HCT116 (cell line): ENCODE measurements at regions not wholly inside any gene's neighbourhood (a gene's known extent, or its start where the extent isn't known, plus 50 kb on each side); places are given as distances from the start of the nearest gene placed in this dataset.

Experiments used
- ATAC-seq: fragments of 200-7000 bp; cut with Tn5 transposase; 2 replicates; pipeline ENCODE4 v1.9.1; 2020; ENCODE audit warnings: mild to moderate bottlenecking, moderate library complexity
- BruUV-seq: library from RNA; stranded (reverse); fragments of 400-500 nt; replicated peaks from 2 replicates; lab custom pipeline; 2021; lab: Mats Ljungman, UMichigan
- CTCF ChIA-PET: fragments of 300-600 bp; sonication (Branson Sonifier 250); formaldehyde crosslinking; loops from one replicate; lab custom pipeline; 2021; ENCODE audit warnings: antibody characterized with exemption; lab: Charles Lee
- POLR2A ChIA-PET: fragments of 300-600, 350-600 bp; sonication (Branson Sonifier 250); formaldehyde crosslinking; loops from one replicate; lab custom pipeline; 2021; ENCODE audit warnings: antibody characterized with exemption; lab: Charles Lee
- RAD21 ChIA-PET, 2 experiments: fragments of 300-600 bp; sonication (Branson Sonifier 250); formaldehyde crosslinking; loops; one replicate each; lab custom pipeline; 2023; ENCODE audit warnings: low total read pairs in 2 of 2; ENCODE audit not compliant: uncharacterized antibody in 2 of 2, unreplicated experiment in 2 of 2, low non-redundant PET in 1 of 2; lab: Charles Lee
- DNase-seq: peaks from one replicate; pipeline ENCODE4 v3.0.0-alpha.2; 2010; ENCODE audit warnings: low read depth, low spot score
- H2AFZ ChIP-seq: fragments of 200-600 bp; shearing (Covaris generic), sonication (generic); 2 replicates; pipeline ENCODE4 v1.6.1; 2017; ENCODE audit warnings: low read depth, mixed run types, mixed read lengths, antibody characterized with exemption, low read length; ENCODE audit not compliant: poor library complexity, severe bottlenecking
- H3K27ac ChIP-seq: 2 replicates; pipeline ENCODE4 v1.5.1; 2012; ENCODE audit warnings: low read depth, low read length
- H3K27me3 ChIP-seq: fragments of 200-600 bp; sonication (generic); 2 replicates; pipeline ENCODE4 v1.6.1; 2016; ENCODE audit warnings: mixed run types, low read length, mixed read lengths; ENCODE audit not compliant: insufficient read depth
- H3K36me3 ChIP-seq, 2 experiments: fragments of 200-500 bp in 1 of 2; fragments of 200-600 bp in 1 of 2; sonication (Bioruptor generic) in 1 of 2; sonication (generic) in 1 of 2; 2 replicates each; pipeline versions ENCODE4 v1.5.1 to v1.6.1; 2014 to 2016; ENCODE audit warnings: low read length in 2 of 2, inconsistent platforms in 1 of 2, mixed read lengths in 1 of 2, mixed run types in 1 of 2; ENCODE audit not compliant: insufficient read depth in 2 of 2, control insufficient read depth in 1 of 2
- H3K4me1 ChIP-seq, 2 experiments: fragments of 200-600 bp in 1 of 2; sonication (generic) in 1 of 2; 2 replicates each; pipeline versions ENCODE4 v1.5.1 to v1.6.1; 2012 to 2017; ENCODE audit warnings: low read length in 2 of 2, inconsistent platforms in 1 of 2, mild to moderate bottlenecking in 1 of 2, mixed read lengths in 1 of 2, mixed run types in 1 of 2, moderate library complexity in 1 of 2; ENCODE audit not compliant: insufficient read depth in 2 of 2, control insufficient read depth in 1 of 2
- H3K4me2 ChIP-seq: fragments of 200-600 bp; sonication (generic); 2 replicates; pipeline ENCODE4 v1.6.1; 2017; ENCODE audit warnings: mixed run types, low read length, mixed read lengths
- H3K4me3 ChIP-seq, 2 experiments: fragments of 200-600 bp in 1 of 2; sonication (generic) in 1 of 2; replicated peaks in 1 of 2; 2 replicates each; pipeline ENCODE4 v1.5.1; 2011 to 2016; ENCODE audit warnings: low read length in 2 of 2, control low read depth in 1 of 2, low read depth in 1 of 2, mild to moderate bottlenecking in 1 of 2, mixed read lengths in 1 of 2, mixed run types in 1 of 2
- H3K79me2 ChIP-seq: fragments of 200-600 bp; sonication (generic); 2 replicates; pipeline ENCODE4 v1.6.1; 2017; ENCODE audit warnings: mild to moderate bottlenecking, mixed run types, low read length, moderate library complexity, mixed read lengths; ENCODE audit not compliant: insufficient read depth
- H3K9ac ChIP-seq: fragments of 200-600 bp; sonication (generic); 2 replicates; pipeline ENCODE4 v1.6.1; 2016; ENCODE audit warnings: low read length, mixed read lengths
- H3K9me2 ChIP-seq: fragments of 200-600 bp; sonication (generic), shearing (Covaris generic); 2 replicates; pipeline ENCODE4 v1.6.1; 2017; ENCODE audit warnings: mixed run types, mild to moderate bottlenecking, moderate library complexity; ENCODE audit not compliant: insufficient read depth
- H3K9me3 ChIP-seq, 2 experiments: fragments of 200-500 bp in 1 of 2; fragments of 200-600 bp in 1 of 2; sonication (Bioruptor generic) in 1 of 2; sonication (generic) in 1 of 2; 2 replicates each; pipeline ENCODE4 v1.6.1; 2014 to 2017; ENCODE audit warnings: low read length in 2 of 2, mixed read lengths in 2 of 2, inconsistent platforms in 1 of 2, low read depth in 1 of 2, mild to moderate bottlenecking in 1 of 2, mixed run types in 1 of 2, moderate library complexity in 1 of 2; ENCODE audit not compliant: control insufficient read depth in 1 of 2, insufficient read depth in 1 of 2
- H4K20me1 ChIP-seq: fragments of 200-600 bp; sonication (generic), shearing (Covaris generic); 2 replicates; pipeline ENCODE4 v1.6.1; 2017; ENCODE audit warnings: mixed run types, mild to moderate bottlenecking, moderate library complexity; ENCODE audit not compliant: insufficient read depth
- CEBPB ChIP-seq: IDR thresholded peaks from 2 replicates; pipeline ENCODE4 v1.6.1; 2012; ENCODE audit warnings: low read depth
- EGR1 ChIP-seq: IDR thresholded peaks from 2 replicates; pipeline ENCODE4 v1.6.1; 2012; ENCODE audit warnings: low read depth
- EZH2 ChIP-seq: fragments of 200-600 bp; sonication (generic); IDR thresholded peaks from 2 replicates; pipeline ENCODE4 v1.6.1; 2017; ENCODE audit warnings: antibody characterized with exemption, mixed run types
- EZH2phosphoT487 ChIP-seq: fragments of 200-600 bp; IDR thresholded peaks from 2 replicates; pipeline ENCODE4 v1.6.1; 2018; ENCODE audit warnings: antibody characterized with exemption, borderline replicate concordance
- FOSL1 ChIP-seq: IDR thresholded peaks from 2 replicates; pipeline ENCODE4 v1.6.1; 2012; ENCODE audit warnings: low read depth
- JUND ChIP-seq: IDR thresholded peaks from 2 replicates; pipeline ENCODE4 v1.6.1; 2012
- POLR2A ChIP-seq: IDR thresholded peaks from 2 replicates; pipeline ENCODE4 v1.7.0; 2011; ENCODE audit warnings: borderline replicate concordance; ENCODE audit not compliant: insufficient read depth, insufficient read length; ENCODE audit errors: extremely low read depth
- POLR2AphosphoS5 ChIP-seq: IDR thresholded peaks from 2 replicates; pipeline ENCODE4 v1.6.1; 2011; ENCODE audit warnings: mild to moderate bottlenecking, low read depth, low read length, moderate library complexity
- RAD21 ChIP-seq: IDR thresholded peaks from 2 replicates; pipeline ENCODE4 v1.6.1; 2012; ENCODE audit warnings: low read depth, mild to moderate bottlenecking
- SIN3A ChIP-seq: IDR thresholded peaks from 2 replicates; pipeline ENCODE4 v1.6.1; 2012; ENCODE audit warnings: low read depth
- SP1 ChIP-seq: IDR thresholded peaks from 2 replicates; pipeline ENCODE4 v1.6.1; 2012; ENCODE audit warnings: low read depth
- SRF ChIP-seq: IDR thresholded peaks from 2 replicates; pipeline ENCODE4 v1.6.1; 2012; ENCODE audit warnings: low read depth
- TCF7L2 ChIP-seq: IDR thresholded peaks from 2 replicates; pipeline ENCODE4 v1.7.0; 2011; ENCODE audit warnings: borderline replicate concordance, inconsistent platforms; ENCODE audit not compliant: insufficient read depth, insufficient read length; ENCODE audit errors: extremely low read depth
- YY1 ChIP-seq: IDR thresholded peaks from 2 replicates; pipeline ENCODE4 v1.6.1; 2011; ENCODE audit warnings: low read length, low read depth, moderate library complexity, mild to moderate bottlenecking; ENCODE audit not compliant: insufficient replicate concordance; ENCODE audit errors: extremely low read depth
- ZFX ChIP-seq: fragments of 450-650 bp; IDR thresholded peaks from 2 replicates; pipeline ENCODE4 v1.6.1; 2017
- ZNF274 ChIP-seq: fragments of 200-500 bp; sonication (Bioruptor generic); IDR thresholded peaks from 2 replicates; pipeline ENCODE4 v1.6.1; 2014; ENCODE audit warnings: mild to moderate bottlenecking, low read depth, low read length, inconsistent platforms
- intact Hi-C: fragments of 100-400 bp; cut with micrococcal nuclease; formaldehyde crosslinking; loops from 2 replicates; pipeline ENCODE4 v1.10.0; 2022
- TF ChIP-seq, protein P1 (sequence below): IDR thresholded peaks from 2 replicates; pipeline ENCODE4 v1.6.1; 2012
- TF ChIP-seq, protein P2 (sequence below): IDR thresholded peaks from 2 replicates; pipeline ENCODE4 v1.6.1; 2012
- TF ChIP-seq, protein P3 (sequence below): IDR thresholded peaks from 2 replicates; pipeline ENCODE4 v1.6.1; 2011; ENCODE audit warnings: mild to moderate bottlenecking, low read length, moderate library complexity; ENCODE audit not compliant: insufficient replicate concordance; ENCODE audit errors: extremely low read depth
- TF ChIP-seq, protein P4 (sequence below): IDR thresholded peaks from 2 replicates; pipeline ENCODE4 v1.6.1; 2012; ENCODE audit warnings: low read depth

DNA sequence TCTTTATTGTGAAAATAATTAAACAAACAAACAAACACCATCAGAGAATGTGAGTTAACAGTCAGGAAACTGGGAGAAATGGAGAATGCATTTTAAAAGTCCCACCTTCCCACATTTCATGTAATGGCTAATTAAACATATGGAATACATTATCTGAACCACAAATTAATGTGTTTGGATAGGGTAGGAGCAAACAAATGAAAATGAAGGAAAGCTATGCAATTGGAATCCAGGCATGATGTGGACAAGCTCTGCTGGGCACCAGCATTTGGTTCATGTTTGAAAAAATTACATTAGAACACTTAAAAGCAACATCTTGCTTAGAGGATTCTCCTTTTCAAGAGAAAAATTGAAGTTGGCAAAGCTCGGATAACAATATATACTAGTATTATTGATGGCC, 628.1 kb downstream of the LMO4 start:
- ATAC-seq, result no peak
- Histone ChIP-seq H3K27ac (no peak overlapping the region), H4K20me1 (no peaks in the 10 kb centered on the region), H3K4me2 (no peak overlapping the region), H3K27me3 (no peaks in the 10 kb centered on the region), H3K9me3 (no peaks in the 10 kb centered on the region), H3K36me3 (no peaks in the 10 kb centered on the region), H3K4me1 (peaks cover 0 to 9% of the 10 kb centered on the region in 2 experiments; a peak in 2 of 4 replicates)
- RAD21 ChIA-PET, result no interaction called here
- intact Hi-C loops, result loop anchor here (10.0 kb wide), 2 partner anchors 162 to 282 kb away; no protein-coding TSS in a partner anchor
- TF ChIP-seq, protein P1, sequence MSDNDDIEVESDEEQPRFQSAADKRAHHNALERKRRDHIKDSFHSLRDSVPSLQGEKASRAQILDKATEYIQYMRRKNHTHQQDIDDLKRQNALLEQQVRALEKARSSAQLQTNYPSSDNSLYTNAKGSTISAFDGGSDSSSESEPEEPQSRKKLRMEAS, result no peak
- TF ChIP-seq, protein P2, sequence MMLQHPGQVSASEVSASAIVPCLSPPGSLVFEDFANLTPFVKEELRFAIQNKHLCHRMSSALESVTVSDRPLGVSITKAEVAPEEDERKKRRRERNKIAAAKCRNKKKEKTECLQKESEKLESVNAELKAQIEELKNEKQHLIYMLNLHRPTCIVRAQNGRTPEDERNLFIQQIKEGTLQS, result no peak
- no peak for TF ChIP-seq RAD21
- no peak for TF ChIP-seq YY1
- no peak for TF ChIP-seq FOSL1
- TF ChIP-seq POLR2A, result no peak
- no peak for TF ChIP-seq ZNF274
- TF ChIP-seq SRF, result no peak
- TF ChIP-seq EZH2phosphoT487, result no peak
- TF ChIP-seq ZFX, result no peak
- TF ChIP-seq CEBPB, result no peak
- no peak for TF ChIP-seq TCF7L2
- TF ChIP-seq JUND, result no peak
- TF ChIP-seq, protein P3, sequence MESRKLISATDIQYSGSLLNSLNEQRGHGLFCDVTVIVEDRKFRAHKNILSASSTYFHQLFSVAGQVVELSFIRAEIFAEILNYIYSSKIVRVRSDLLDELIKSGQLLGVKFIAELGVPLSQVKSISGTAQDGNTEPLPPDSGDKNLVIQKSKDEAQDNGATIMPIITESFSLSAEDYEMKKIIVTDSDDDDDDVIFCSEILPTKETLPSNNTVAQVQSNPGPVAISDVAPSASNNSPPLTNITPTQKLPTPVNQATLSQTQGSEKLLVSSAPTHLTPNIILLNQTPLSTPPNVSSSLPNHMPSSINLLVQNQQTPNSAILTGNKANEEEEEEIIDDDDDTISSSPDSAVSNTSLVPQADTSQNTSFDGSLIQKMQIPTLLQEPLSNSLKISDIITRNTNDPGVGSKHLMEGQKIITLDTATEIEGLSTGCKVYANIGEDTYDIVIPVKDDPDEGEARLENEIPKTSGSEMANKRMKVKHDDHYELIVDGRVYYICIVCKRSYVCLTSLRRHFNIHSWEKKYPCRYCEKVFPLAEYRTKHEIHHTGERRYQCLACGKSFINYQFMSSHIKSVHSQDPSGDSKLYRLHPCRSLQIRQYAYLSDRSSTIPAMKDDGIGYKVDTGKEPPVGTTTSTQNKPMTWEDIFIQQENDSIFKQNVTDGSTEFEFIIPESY, result no peak
- TF ChIP-seq POLR2AphosphoS5, result no peak
- no peak for TF ChIP-seq EGR1
- TF ChIP-seq SIN3A, result no peak
- TF ChIP-seq SP1, result no peak
- TF ChIP-seq, protein P4, sequence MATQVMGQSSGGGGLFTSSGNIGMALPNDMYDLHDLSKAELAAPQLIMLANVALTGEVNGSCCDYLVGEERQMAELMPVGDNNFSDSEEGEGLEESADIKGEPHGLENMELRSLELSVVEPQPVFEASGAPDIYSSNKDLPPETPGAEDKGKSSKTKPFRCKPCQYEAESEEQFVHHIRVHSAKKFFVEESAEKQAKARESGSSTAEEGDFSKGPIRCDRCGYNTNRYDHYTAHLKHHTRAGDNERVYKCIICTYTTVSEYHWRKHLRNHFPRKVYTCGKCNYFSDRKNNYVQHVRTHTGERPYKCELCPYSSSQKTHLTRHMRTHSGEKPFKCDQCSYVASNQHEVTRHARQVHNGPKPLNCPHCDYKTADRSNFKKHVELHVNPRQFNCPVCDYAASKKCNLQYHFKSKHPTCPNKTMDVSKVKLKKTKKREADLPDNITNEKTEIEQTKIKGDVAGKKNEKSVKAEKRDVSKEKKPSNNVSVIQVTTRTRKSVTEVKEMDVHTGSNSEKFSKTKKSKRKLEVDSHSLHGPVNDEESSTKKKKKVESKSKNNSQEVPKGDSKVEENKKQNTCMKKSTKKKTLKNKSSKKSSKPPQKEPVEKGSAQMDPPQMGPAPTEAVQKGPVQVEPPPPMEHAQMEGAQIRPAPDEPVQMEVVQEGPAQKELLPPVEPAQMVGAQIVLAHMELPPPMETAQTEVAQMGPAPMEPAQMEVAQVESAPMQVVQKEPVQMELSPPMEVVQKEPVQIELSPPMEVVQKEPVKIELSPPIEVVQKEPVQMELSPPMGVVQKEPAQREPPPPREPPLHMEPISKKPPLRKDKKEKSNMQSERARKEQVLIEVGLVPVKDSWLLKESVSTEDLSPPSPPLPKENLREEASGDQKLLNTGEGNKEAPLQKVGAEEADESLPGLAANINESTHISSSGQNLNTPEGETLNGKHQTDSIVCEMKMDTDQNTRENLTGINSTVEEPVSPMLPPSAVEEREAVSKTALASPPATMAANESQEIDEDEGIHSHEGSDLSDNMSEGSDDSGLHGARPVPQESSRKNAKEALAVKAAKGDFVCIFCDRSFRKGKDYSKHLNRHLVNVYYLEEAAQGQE, result no peak
- no peak for TF ChIP-seq EZH2
- TF ChIP-seq, all 23 proteins: peak for 0
- no TSS peak for BruUV-seq
- H3K79me2 ChIP-seq, result no peaks in the 10 kb centered on the region
- no peaks in the 10 kb centered on the region for H3K9me2 ChIP-seq
- no peak overlapping the region for H3K9ac ChIP-seq
- no peak overlapping the region for H2AFZ ChIP-seq
- H3K4me3 ChIP-seq, result no peak overlapping the region
- no peak for DNase-seq
- ChIA-PET POLR2A (no interaction called here), CTCF (no interaction called here)
